SK-N-SH (cell line): ENCODE measurements at regions not wholly inside any gene's neighbourhood (a gene's known extent, or its start where the extent isn't known, plus 50 kb on each side); places are given as distances from the start of the nearest gene placed in this dataset.

ENCODE experiments used
- CTCF ChIA-PET: fragments of 300-600, 350-600 bp; formaldehyde crosslinking; extraction: SDS; loops from one replicate; lab custom pipeline; 2021; lab: Yijun Ruan, JAX
- POLR2A ChIA-PET: fragments of 350-600 bp; sonication (Branson Sonifier 250); formaldehyde crosslinking; extraction: SDS; loops from one replicate; lab custom pipeline; 2020; ENCODE audit warnings: antibody characterized with exemption, inconsistent platforms; lab: Yijun Ruan, JAX
- DNase-seq: peaks from one replicate; pipeline ENCODE4 v3.0.0; 2012
- H2AFZ ChIP-seq: fragments of 200-600 bp; sonication (generic); 2 replicates; pipeline ENCODE4 v1.8.1; 2016; ENCODE audit warnings: antibody characterized with exemption, mild to moderate bottlenecking, low read depth
- H3F3A ChIP-seq: fragments of 200-600 bp; sonication (generic); replicated peaks from 2 replicates; pipeline ENCODE3; 2016; ENCODE audit warnings: antibody characterized with exemption, mild to moderate bottlenecking; ENCODE audit not compliant: insufficient read depth
- H3K27ac ChIP-seq, 2 experiments: fragments of 200-500 bp in 1 of 2; fragments of 200-600 bp in 1 of 2; sonication (Bioruptor generic) in 1 of 2; sonication (generic), shearing (Covaris generic) in 1 of 2; 2 replicates each; pipeline versions ENCODE4 v1.5.1 to v1.6.1; 2014 to 2016; ENCODE audit warnings: low read depth in 2 of 2, inconsistent platforms in 1 of 2, low read length in 1 of 2, mild to moderate bottlenecking in 1 of 2, mixed read lengths in 1 of 2
- H3K27me3 ChIP-seq: fragments of 200-600 bp; sonication (generic), shearing (Covaris generic); 2 replicates; pipeline ENCODE4 v1.6.1; 2016; ENCODE audit warnings: mixed run types; ENCODE audit not compliant: insufficient read depth
- H3K36me3 ChIP-seq, 2 experiments: fragments of 200-500 bp in 1 of 2; fragments of 200-600 bp in 1 of 2; sonication (Bioruptor generic) in 1 of 2; sonication (generic) in 1 of 2; replicated peaks in 1 of 2; 2 replicates each; pipeline versions ENCODE3 to v1.5.1; 2014 to 2016; ENCODE audit warnings: low read length in 1 of 2, mild to moderate bottlenecking in 1 of 2; ENCODE audit not compliant: insufficient read depth in 2 of 2, control insufficient read depth in 1 of 2
- H3K4me1 ChIP-seq, 2 experiments: fragments of 200-500 bp in 1 of 2; fragments of 200-600 bp in 1 of 2; sonication (Bioruptor generic) in 1 of 2; sonication (generic), shearing (Covaris generic) in 1 of 2; 2 replicates each; pipeline versions ENCODE4 v1.5.1 to v1.6.1; 2014 to 2016; ENCODE audit warnings: low read depth in 1 of 2, low read length in 1 of 2, mixed run types in 1 of 2; ENCODE audit not compliant: insufficient read depth in 2 of 2, control insufficient read depth in 1 of 2
- H3K4me2 ChIP-seq: fragments of 200-600 bp; sonication (generic), shearing (Covaris generic); 2 replicates; pipeline ENCODE4 v1.6.1; 2017; ENCODE audit warnings: mixed run types
- H3K4me3 ChIP-seq, 2 experiments: fragments of 200-500 bp in 1 of 2; fragments of 200-600 bp in 1 of 2; sonication (Bioruptor generic) in 1 of 2; sonication (generic), shearing (Covaris generic) in 1 of 2; 2 replicates each; pipeline versions ENCODE4 v1.5.1 to v1.8.1; 2014 to 2016; ENCODE audit warnings: low read depth in 2 of 2, inconsistent platforms in 1 of 2, low read length in 1 of 2, mild to moderate bottlenecking in 1 of 2, mixed read lengths in 1 of 2, moderate library complexity in 1 of 2
- H3K79me2 ChIP-seq: fragments of 200-600 bp; sonication (generic); 2 replicates; pipeline ENCODE4 v1.8.1; 2017; ENCODE audit warnings: mild to moderate bottlenecking; ENCODE audit not compliant: insufficient read depth
- H3K9ac ChIP-seq: fragments of 200-600 bp; sonication (generic); 2 replicates; pipeline ENCODE4 v1.6.1; 2017; ENCODE audit warnings: mixed run types
- H3K9me2 ChIP-seq: fragments of 200-600 bp; sonication (generic); 2 replicates; pipeline ENCODE4 v1.6.1; 2017; ENCODE audit warnings: mixed run types
- H3K9me3 ChIP-seq: fragments of 200-600 bp; sonication (generic); 2 replicates; pipeline ENCODE4 v1.6.1; 2017; ENCODE audit warnings: mixed run types, mild to moderate bottlenecking, moderate library complexity
- H4K20me1 ChIP-seq: fragments of 200-600 bp; sonication (generic); 2 replicates; pipeline ENCODE4 v1.6.1; 2017; ENCODE audit warnings: mild to moderate bottlenecking, mixed run types; ENCODE audit not compliant: insufficient read depth
- ELF1 ChIP-seq: IDR thresholded peaks from 2 replicates; pipeline ENCODE4 v1.4.0; 2012
- EZH2phosphoT487 ChIP-seq: fragments of 200-600 bp; sonication (generic); IDR thresholded peaks from 2 replicates; pipeline ENCODE4 v1.6.1; 2017; ENCODE audit warnings: low read depth, mixed run types, mild to moderate bottlenecking, antibody characterized with exemption, moderate library complexity, borderline replicate concordance
- FOSL2 ChIP-seq: IDR thresholded peaks from 2 replicates; pipeline ENCODE4 v1.4.0; 2012; ENCODE audit warnings: low read depth, mild to moderate bottlenecking, moderate library complexity, borderline replicate concordance
- GATA2 ChIP-seq: sonication (generic); formaldehyde crosslinking; IDR thresholded peaks from 2 replicates; pipeline ENCODE4 v1.5.0; 2020; ENCODE audit warnings: mild to moderate bottlenecking, missing genetic modification reagents
- MEF2A ChIP-seq: IDR thresholded peaks from 2 replicates; pipeline ENCODE4 v1.4.0; 2012; ENCODE audit warnings: low read depth, borderline replicate concordance
- MXI1 ChIP-seq: IDR thresholded peaks from 2 replicates; pipeline ENCODE4 v1.6.1; 2012; ENCODE audit warnings: mild to moderate bottlenecking, low read depth, low read length, improper control_type of control experiment
- NFIC ChIP-seq: IDR thresholded peaks from 2 replicates; pipeline ENCODE4 v1.4.0; 2012; ENCODE audit warnings: borderline replicate concordance
- NRF1 ChIP-seq: IDR thresholded peaks from 2 replicates; pipeline ENCODE4 v1.6.1; 2012; ENCODE audit warnings: low read depth, mild to moderate bottlenecking, low read length
- RFX5 ChIP-seq: IDR thresholded peaks from 2 replicates; pipeline ENCODE4 v1.6.1; 2012; ENCODE audit warnings: mild to moderate bottlenecking, improper control_type of control experiment, low read length
- SMC3 ChIP-seq: IDR thresholded peaks from 2 replicates; pipeline ENCODE4 v1.6.1; 2012; ENCODE audit warnings: low read depth, low read length, improper control_type of control experiment
- YY1 ChIP-seq: IDR thresholded peaks from 2 replicates; pipeline ENCODE4 v1.4.0; 2012; ENCODE audit warnings: low read depth, mild to moderate bottlenecking
- WGBS: methylation state at CpG from one replicate; pipeline ENCODE4 v1.1.6; 2017; ENCODE audit warnings: low lambda C conversion rate; 5-methylcytosine and 5-hydroxymethylcytosine counted together
- TF ChIP-seq, protein P1 (sequence below): IDR thresholded peaks from 2 replicates; pipeline ENCODE4; 2012
- TF ChIP-seq, protein P2 (sequence below): IDR thresholded peaks from 2 replicates; pipeline ENCODE4 v1.4.0; 2012; ENCODE audit warnings: low read depth, borderline replicate concordance
- TF ChIP-seq, protein P3 (sequence below): fragments of 150-350 bp; IDR thresholded peaks from 2 replicates; pipeline ENCODE4 v1.6.1; 2017; ENCODE audit warnings: antibody characterized with exemption, low read length, low read depth, borderline replicate concordance
- TF ChIP-seq, protein P4 (sequence below): IDR thresholded peaks from 2 replicates; pipeline ENCODE4 v1.4.0; 2012; ENCODE audit warnings: low read depth, borderline replicate concordance
- TF ChIP-seq, protein P5 (sequence below): fragments of 200-600 bp; sonication (generic); IDR thresholded peaks from 2 replicates; pipeline ENCODE4 v1.6.1; 2017; ENCODE audit warnings: antibody characterized with exemption, mild to moderate bottlenecking, moderate library complexity

DNA sequence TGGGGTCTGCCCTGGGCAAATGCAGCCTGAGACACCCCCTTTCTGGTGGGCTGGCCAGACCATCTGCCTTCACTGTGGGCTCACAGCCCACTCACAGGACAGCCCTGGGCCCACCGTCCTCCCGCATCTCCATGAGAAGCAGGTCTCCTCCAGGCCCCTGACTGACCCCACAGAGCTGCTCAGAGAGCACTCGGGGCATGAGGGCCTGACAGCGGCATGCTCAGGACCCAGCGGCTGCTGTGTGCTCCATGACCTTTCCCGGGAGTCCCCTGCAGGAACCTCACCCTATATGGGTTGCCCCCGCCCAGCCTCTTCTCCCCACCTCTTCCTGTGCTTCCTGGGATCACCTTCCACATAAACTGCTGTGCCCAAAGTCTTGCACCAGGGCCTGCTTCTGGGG, 162.4 kb upstream of the CST7 start:
- Histone ChIP-seq H3K4me1 (peaks cover 0 to 7% of the 10 kb centered on the region in 2 experiments; a peak in 1 of 4 replicates), H3F3A (no peaks in the 10 kb centered on the region), H3K4me2 (no peak overlapping the region), H3K79me2 (no peaks in the 10 kb centered on the region), H2AFZ (no peak overlapping the region), H3K36me3 (no peaks in the 10 kb centered on the region), H3K9me3 (no peaks in the 10 kb centered on the region), H3K9ac (no peak overlapping the region), H3K27ac (no peak overlapping the region), H3K27me3 (no peaks in the 10 kb centered on the region), H4K20me1 (no peaks in the 10 kb centered on the region), H3K4me3 (no peak overlapping the region), H3K9me2 (no peaks in the 10 kb centered on the region)
- WGBS, result 55% methylated on average over 2 of the region's 7 CpGs
- ChIA-PET POLR2A (no interaction called here), CTCF (interaction anchor here (1.9 kb wide), 1 partner anchor 131 kb away, joined by 7 read pairs; no protein-coding TSS in a partner anchor)
- TF ChIP-seq, protein P1, sequence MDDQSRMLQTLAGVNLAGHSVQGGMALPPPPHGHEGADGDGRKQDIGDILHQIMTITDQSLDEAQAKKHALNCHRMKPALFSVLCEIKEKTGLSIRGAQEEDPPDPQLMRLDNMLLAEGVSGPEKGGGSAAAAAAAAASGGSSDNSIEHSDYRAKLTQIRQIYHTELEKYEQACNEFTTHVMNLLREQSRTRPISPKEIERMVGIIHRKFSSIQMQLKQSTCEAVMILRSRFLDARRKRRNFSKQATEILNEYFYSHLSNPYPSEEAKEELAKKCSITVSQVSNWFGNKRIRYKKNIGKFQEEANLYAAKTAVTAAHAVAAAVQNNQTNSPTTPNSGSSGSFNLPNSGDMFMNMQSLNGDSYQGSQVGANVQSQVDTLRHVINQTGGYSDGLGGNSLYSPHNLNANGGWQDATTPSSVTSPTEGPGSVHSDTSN, result no peak
- TF ChIP-seq, protein P2, sequence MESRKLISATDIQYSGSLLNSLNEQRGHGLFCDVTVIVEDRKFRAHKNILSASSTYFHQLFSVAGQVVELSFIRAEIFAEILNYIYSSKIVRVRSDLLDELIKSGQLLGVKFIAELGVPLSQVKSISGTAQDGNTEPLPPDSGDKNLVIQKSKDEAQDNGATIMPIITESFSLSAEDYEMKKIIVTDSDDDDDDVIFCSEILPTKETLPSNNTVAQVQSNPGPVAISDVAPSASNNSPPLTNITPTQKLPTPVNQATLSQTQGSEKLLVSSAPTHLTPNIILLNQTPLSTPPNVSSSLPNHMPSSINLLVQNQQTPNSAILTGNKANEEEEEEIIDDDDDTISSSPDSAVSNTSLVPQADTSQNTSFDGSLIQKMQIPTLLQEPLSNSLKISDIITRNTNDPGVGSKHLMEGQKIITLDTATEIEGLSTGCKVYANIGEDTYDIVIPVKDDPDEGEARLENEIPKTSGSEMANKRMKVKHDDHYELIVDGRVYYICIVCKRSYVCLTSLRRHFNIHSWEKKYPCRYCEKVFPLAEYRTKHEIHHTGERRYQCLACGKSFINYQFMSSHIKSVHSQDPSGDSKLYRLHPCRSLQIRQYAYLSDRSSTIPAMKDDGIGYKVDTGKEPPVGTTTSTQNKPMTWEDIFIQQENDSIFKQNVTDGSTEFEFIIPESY, result no peak
- TF ChIP-seq YY1 (no peak), ELF1 (no peak), NRF1 (no peak), EZH2phosphoT487 (no peak), MXI1 (no peak), FOSL2 (no peak), SMC3 (no peak), NFIC (no peak), GATA2 (CRISPR knock-in tag) (no peak), RFX5 (no peak), MEF2A (no peak)
- TF ChIP-seq, protein P3, sequence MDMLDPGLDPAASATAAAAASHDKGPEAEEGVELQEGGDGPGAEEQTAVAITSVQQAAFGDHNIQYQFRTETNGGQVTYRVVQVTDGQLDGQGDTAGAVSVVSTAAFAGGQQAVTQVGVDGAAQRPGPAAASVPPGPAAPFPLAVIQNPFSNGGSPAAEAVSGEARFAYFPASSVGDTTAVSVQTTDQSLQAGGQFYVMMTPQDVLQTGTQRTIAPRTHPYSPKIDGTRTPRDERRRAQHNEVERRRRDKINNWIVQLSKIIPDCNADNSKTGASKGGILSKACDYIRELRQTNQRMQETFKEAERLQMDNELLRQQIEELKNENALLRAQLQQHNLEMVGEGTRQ, result no peak
- TF ChIP-seq, protein P4, sequence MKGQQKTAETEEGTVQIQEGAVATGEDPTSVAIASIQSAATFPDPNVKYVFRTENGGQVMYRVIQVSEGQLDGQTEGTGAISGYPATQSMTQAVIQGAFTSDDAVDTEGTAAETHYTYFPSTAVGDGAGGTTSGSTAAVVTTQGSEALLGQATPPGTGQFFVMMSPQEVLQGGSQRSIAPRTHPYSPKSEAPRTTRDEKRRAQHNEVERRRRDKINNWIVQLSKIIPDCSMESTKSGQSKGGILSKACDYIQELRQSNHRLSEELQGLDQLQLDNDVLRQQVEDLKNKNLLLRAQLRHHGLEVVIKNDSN, result no peak
- TF ChIP-seq, protein P5, sequence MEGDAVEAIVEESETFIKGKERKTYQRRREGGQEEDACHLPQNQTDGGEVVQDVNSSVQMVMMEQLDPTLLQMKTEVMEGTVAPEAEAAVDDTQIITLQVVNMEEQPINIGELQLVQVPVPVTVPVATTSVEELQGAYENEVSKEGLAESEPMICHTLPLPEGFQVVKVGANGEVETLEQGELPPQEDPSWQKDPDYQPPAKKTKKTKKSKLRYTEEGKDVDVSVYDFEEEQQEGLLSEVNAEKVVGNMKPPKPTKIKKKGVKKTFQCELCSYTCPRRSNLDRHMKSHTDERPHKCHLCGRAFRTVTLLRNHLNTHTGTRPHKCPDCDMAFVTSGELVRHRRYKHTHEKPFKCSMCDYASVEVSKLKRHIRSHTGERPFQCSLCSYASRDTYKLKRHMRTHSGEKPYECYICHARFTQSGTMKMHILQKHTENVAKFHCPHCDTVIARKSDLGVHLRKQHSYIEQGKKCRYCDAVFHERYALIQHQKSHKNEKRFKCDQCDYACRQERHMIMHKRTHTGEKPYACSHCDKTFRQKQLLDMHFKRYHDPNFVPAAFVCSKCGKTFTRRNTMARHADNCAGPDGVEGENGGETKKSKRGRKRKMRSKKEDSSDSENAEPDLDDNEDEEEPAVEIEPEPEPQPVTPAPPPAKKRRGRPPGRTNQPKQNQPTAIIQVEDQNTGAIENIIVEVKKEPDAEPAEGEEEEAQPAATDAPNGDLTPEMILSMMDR, result no peak
- DNase-seq, result no peak
